Osteoblast (primary cell): ENCODE measurements at regions not wholly inside any gene's neighbourhood (a gene's known extent, or its start where the extent isn't known, plus 50 kb on each side); places are given as distances from the start of the nearest gene placed in this dataset.

Source experiments
- DNase-seq: peaks from one replicate; pipeline ENCODE4 v3.0.0; 2011; ENCODE audit warnings: low spot score, mixed read lengths; ENCODE audit not compliant: insufficient read length; ENCODE audit errors: missing footprints
- H2AFZ ChIP-seq: 2 replicates; pipeline ENCODE4 v1.6.0; 2011; ENCODE audit warnings: mild to moderate bottlenecking, low read length
- H3K27ac ChIP-seq: 2 replicates; pipeline ENCODE4 v1.5.1; 2011; ENCODE audit warnings: mild to moderate bottlenecking, low read depth, low read length, moderate library complexity
- H3K27me3 ChIP-seq: 2 replicates; pipeline ENCODE4 v1.6.0; 2012; ENCODE audit warnings: mild to moderate bottlenecking, control low read depth, inconsistent platforms, low read length, moderate library complexity; ENCODE audit not compliant: insufficient read depth
- H3K36me3 ChIP-seq: 2 replicates; pipeline ENCODE4 v1.5.1; 2011; ENCODE audit warnings: mild to moderate bottlenecking, low read length, control low read depth, moderate library complexity; ENCODE audit not compliant: insufficient read depth
- H3K4me1 ChIP-seq: 2 replicates; pipeline ENCODE4 v1.5.1; 2011; ENCODE audit warnings: mild to moderate bottlenecking, low read length, control low read depth, moderate library complexity; ENCODE audit not compliant: insufficient read depth
- H3K4me2 ChIP-seq: 2 replicates; pipeline ENCODE4 v1.6.0; 2011; ENCODE audit warnings: mild to moderate bottlenecking, low read length; ENCODE audit not compliant: insufficient read depth
- H3K4me3 ChIP-seq: fragments of 200-600 bp; sonication (generic); 3 replicates; pipeline ENCODE4 v1.5.1; 2012; ENCODE audit warnings: mild to moderate bottlenecking, low read length, inconsistent platforms; ENCODE audit not compliant: insufficient read depth
- H3K79me2 ChIP-seq: 2 replicates; pipeline ENCODE4 v1.6.0; 2012; ENCODE audit warnings: mild to moderate bottlenecking, low read length, control low read depth, inconsistent platforms; ENCODE audit not compliant: insufficient read depth
- H3K9me3 ChIP-seq: 2 replicates; pipeline ENCODE4 v1.5.1; 2011; ENCODE audit warnings: low read depth, low read length, control low read depth
- H4K20me1 ChIP-seq: 2 replicates; pipeline ENCODE4 v1.6.0; 2012; ENCODE audit warnings: mild to moderate bottlenecking, low read length, control low read depth; ENCODE audit not compliant: insufficient read depth
- TF ChIP-seq, protein P1 (sequence below): IDR thresholded peaks from 2 replicates; pipeline ENCODE4 v1.5.1; 2011; ENCODE audit warnings: mild to moderate bottlenecking, low read depth, low read length, moderate library complexity; ENCODE audit errors: extremely low read depth

DNA sequence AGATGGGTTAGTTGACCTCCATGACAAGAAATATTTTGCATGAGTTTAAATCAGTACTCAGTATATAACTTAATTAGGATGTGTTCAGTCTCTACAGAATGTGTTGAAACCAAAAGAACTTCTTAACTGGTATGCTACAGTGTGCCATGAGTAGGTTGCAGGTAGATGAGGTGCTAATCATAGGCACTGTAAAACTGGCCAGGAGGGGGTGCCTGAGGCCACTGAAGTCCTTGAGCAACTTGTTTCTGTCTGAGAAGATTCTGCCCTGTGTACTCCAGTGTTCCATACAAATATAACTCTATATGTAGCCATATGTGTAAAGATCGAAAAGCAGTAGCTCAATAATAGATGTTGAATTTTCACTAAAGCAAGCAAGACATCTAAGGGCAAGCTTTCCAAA lies 549.2 kb upstream of the KLF12 start:
- H3K4me1 ChIP-seq = no peaks in the 10 kb centered on the region
- TF ChIP-seq, protein P1, sequence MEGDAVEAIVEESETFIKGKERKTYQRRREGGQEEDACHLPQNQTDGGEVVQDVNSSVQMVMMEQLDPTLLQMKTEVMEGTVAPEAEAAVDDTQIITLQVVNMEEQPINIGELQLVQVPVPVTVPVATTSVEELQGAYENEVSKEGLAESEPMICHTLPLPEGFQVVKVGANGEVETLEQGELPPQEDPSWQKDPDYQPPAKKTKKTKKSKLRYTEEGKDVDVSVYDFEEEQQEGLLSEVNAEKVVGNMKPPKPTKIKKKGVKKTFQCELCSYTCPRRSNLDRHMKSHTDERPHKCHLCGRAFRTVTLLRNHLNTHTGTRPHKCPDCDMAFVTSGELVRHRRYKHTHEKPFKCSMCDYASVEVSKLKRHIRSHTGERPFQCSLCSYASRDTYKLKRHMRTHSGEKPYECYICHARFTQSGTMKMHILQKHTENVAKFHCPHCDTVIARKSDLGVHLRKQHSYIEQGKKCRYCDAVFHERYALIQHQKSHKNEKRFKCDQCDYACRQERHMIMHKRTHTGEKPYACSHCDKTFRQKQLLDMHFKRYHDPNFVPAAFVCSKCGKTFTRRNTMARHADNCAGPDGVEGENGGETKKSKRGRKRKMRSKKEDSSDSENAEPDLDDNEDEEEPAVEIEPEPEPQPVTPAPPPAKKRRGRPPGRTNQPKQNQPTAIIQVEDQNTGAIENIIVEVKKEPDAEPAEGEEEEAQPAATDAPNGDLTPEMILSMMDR = peak; percentile 13
- no peak overlapping the region for H3K4me3 ChIP-seq
- H3K27me3 ChIP-seq = no peaks in the 10 kb centered on the region
- H3K9me3 ChIP-seq = no peaks in the 10 kb centered on the region
- no peaks in the 10 kb centered on the region for H3K36me3 ChIP-seq
- DNase-seq = no peak
- H2AFZ ChIP-seq = no peak overlapping the region
- no peaks in the 10 kb centered on the region for H3K79me2 ChIP-seq
- H4K20me1 ChIP-seq = no peaks in the 10 kb centered on the region
- no peak overlapping the region for H3K27ac ChIP-seq
- no peak overlapping the region for H3K4me2 ChIP-seq

DNA sequence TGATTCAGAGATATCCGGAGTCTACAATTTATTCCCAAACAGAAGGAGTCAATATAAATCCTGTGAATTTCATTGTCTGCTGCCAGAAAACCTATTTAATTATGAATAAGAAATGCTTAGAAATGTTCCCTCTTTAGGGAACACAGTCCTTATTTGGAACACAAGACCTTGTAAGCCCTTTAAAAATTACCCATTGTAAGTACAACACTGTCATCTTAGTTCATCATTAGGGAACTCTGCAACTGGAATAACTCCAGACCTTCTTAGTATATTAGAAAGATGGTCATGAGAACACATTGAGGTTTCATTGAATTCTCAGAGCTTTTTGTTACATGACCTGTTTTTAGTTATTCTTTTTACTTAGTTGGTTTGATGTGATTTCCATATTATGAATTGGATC lies 548.5 kb upstream of the KLF12 start:
- Histone ChIP-seq H3K27me3 (no peaks in the 10 kb centered on the region), H3K9me3 (no peaks in the 10 kb centered on the region), H3K4me3 (no peak overlapping the region), H3K36me3 (no peaks in the 10 kb centered on the region), H3K4me1 (no peaks in the 10 kb centered on the region), H3K4me2 (no peak overlapping the region), H2AFZ (no peak overlapping the region), H3K79me2 (no peaks in the 10 kb centered on the region), H3K27ac (no peak overlapping the region), H4K20me1 (no peaks in the 10 kb centered on the region)
- no peak for DNase-seq
- TF ChIP-seq, protein P1 = no peak

DNA sequence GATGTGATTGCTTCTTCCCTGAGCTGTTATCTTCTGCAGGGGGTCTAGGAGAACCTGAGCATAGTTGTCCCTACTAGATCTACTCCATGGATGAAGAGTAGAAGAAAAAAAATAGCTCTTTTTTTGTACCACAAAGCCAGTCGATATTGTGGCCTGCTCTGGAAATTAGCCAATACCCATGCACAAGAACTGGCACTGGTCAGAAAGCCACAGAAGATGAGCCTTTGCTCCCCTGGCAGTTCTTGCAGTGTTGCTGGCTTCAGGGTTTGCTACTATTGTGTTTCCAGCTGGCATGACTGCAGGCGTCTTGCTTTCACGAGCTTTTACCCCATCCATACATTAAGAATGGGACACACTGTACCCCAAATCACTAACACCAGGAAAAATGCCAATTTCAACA lies 547.7 kb upstream of the KLF12 start:
- Histone ChIP-seq H3K36me3 (no peaks in the 10 kb centered on the region), H3K9me3 (no peaks in the 10 kb centered on the region), H3K4me3 (no peak overlapping the region), H4K20me1 (no peaks in the 10 kb centered on the region), H2AFZ (no peak overlapping the region), H3K27me3 (no peaks in the 10 kb centered on the region), H3K27ac (no peak overlapping the region), H3K4me1 (no peaks in the 10 kb centered on the region), H3K4me2 (no peak overlapping the region), H3K79me2 (no peaks in the 10 kb centered on the region)
- TF ChIP-seq, protein P1 = no peak
- no peak for DNase-seq

DNA sequence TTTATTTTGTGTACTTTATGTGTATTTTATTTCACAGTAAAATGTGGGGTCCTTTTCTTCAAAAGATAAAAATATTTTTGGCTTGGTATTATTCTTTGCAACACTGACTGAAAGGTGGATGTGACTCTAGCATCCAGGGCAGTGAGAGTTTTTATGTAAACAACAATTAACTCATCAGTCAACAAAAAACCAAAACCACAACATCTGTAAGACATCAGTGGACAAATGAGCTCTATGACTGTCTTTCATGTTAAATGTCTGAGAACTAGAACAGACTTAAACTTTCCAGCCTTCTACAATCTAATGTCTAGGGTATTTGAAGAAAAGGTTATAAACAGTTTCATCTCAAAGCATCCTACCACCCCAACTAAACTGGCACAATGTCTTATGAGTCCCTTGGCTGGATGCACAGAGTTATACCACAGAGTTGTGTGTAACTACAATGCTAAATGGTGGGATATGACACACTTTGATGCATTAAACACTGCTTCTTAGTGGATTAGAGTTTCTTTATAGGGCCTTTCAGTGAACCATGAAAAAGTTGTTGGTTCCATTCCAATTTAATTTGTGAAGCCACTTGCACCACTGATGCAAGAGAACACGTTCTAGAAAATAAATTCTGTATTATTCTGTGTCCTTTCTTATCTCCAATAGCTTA lies 544.2 kb upstream of the KLF12 start:
- no peaks in the 10 kb centered on the region for H4K20me1 ChIP-seq
- H3K27ac ChIP-seq = no peak overlapping the region
- TF ChIP-seq, protein P1 = no peak
- H3K36me3 ChIP-seq = no peaks in the 10 kb centered on the region
- no peak overlapping the region for H3K4me2 ChIP-seq
- no peaks in the 10 kb centered on the region for H3K79me2 ChIP-seq
- H3K27me3 ChIP-seq = no peaks in the 10 kb centered on the region
- H3K4me1 ChIP-seq = no peaks in the 10 kb centered on the region
- H3K9me3 ChIP-seq = no peaks in the 10 kb centered on the region
- H3K4me3 ChIP-seq = no peak overlapping the region
- no peak for DNase-seq
- no peak overlapping the region for H2AFZ ChIP-seq
